ENCODE measurements at regions not wholly inside any gene's neighbourhood (a gene's known extent, or its start where the extent isn't known, plus 50 kb on each side); places are given as distances from the start of the nearest gene placed in this dataset.
"Not testable (repeated sequence)": the region's sequence is repeated elsewhere in the genome, so short reads cannot be mapped to it uniquely, and the experiment has no call there.

GRCh38 chr3:144023543-144023942 lies 51.9 kb downstream of the DIPK2A start:
- ATAC-seq; H3K9me3 ChIP-seq; H3K36me3 ChIP-seq (ENCODE audit: insufficient read depth in 1 of 2, low read depth in 1 of 2); intact Hi-C loops (cut with DNase I); H3K27ac ChIP-seq; H3K27me3 ChIP-seq (ENCODE audit: insufficient read depth in 3 of 3, low read length in 2 of 3); H3K4me3 ChIP-seq; H3K4me1 ChIP-seq; DNase-seq: not testable (repeated sequence)
- WGBS, 3 donors = 90 to 96% (median 95%) methylated on average over 11 of the region's 11 CpGs

GRCh38 chr3:144028798-144029411 lies 57.3 kb downstream of the DIPK2A start:
- no peaks in the 10 kb centered on the region for H3K9me3 ChIP-seq
- no peak for TF ChIP-seq CTCF (IDR thresholded peaks at IDR 0.05)
- H3K4me3 ChIP-seq = no peak overlapping the region
- DNase-seq (no peak), ATAC-seq (no peak)
- H3K27ac ChIP-seq = no peak overlapping the region
- H3K4me1 ChIP-seq = peaks cover 8% of the 10 kb centered on the region
- WGBS, 3 donors = 82 to 91% (median 85%) methylated on average over 4 of the region's 4 CpGs
- H3K36me3 ChIP-seq (ENCODE audit: insufficient read depth in 1 of 2, low read depth in 1 of 2) = no peaks in the 10 kb centered on the region
- no peaks in the 10 kb centered on the region for H3K27me3 ChIP-seq (ENCODE audit: insufficient read depth in 3 of 3, low read length in 2 of 3)
- intact Hi-C loops (cut with DNase I) = no loop called here

GRCh38 chr3:144029769-144030168 lies 58.1 kb downstream of the DIPK2A start:
- no peak overlapping the region for H3K27ac ChIP-seq
- no peaks in the 10 kb centered on the region for H3K9me3 ChIP-seq
- H3K4me1 ChIP-seq = peaks cover 8% of the 10 kb centered on the region
- no peak overlapping the region for H3K4me3 ChIP-seq
- 94 to 98% (median 96%) methylated on average over 2 of the region's 2 CpGs for WGBS, 3 donors
- H3K36me3 ChIP-seq (ENCODE audit: insufficient read depth in 1 of 2, low read depth in 1 of 2) = no peaks in the 10 kb centered on the region
- no peaks in the 10 kb centered on the region for H3K27me3 ChIP-seq (ENCODE audit: insufficient read depth in 3 of 3, low read length in 2 of 3)
- DNase-seq (no peak), ATAC-seq (no peak)
- no peak for TF ChIP-seq CTCF (IDR thresholded peaks at IDR 0.05)
- intact Hi-C loops (cut with DNase I) = no loop called here

GRCh38 chr3:144031938-144032337 lies 60.3 kb downstream of the DIPK2A start:
- WGBS, 3 donors = 20 to 28% (median 24%) methylated on average over 5 of the region's 5 CpGs
- Histone ChIP-seq H3K4me3 (no peak overlapping the region), H3K36me3 (ENCODE audit: insufficient read depth in 1 of 2, low read depth in 1 of 2) (no peaks in the 10 kb centered on the region), H3K4me1 (peaks cover 8% of the 10 kb centered on the region), H3K27ac (no peak overlapping the region), H3K9me3 (no peaks in the 10 kb centered on the region), H3K27me3 (ENCODE audit: insufficient read depth in 3 of 3, low read length in 2 of 3) (no peaks in the 10 kb centered on the region)
- intact Hi-C loops (cut with DNase I) = no loop called here
- no peak for TF ChIP-seq CTCF (IDR thresholded peaks at IDR 0.05)
- peak; percentile 67 to 88 (median 84) for ATAC-seq
- DNase-seq = peak; percentile 66 to 72

- intact Hi-C loops (cut with DNase I) = no loop called here
- H3K27me3 ChIP-seq (ENCODE audit: insufficient read depth in 3 of 3, low read length in 2 of 3) = no peaks in the 10 kb centered on the region
- no peak for TF ChIP-seq CTCF (IDR thresholded peaks at IDR 0.05)
- WGBS, 3 donors = 49 to 70% (median 56%) methylated on average over 5 of the region's 5 CpGs
- no peaks in the 10 kb centered on the region for H3K9me3 ChIP-seq
- no peak overlapping the region for H3K27ac ChIP-seq
- DNase-seq (no peak), ATAC-seq (no peak)
- no peaks in the 10 kb centered on the region for H3K36me3 ChIP-seq (ENCODE audit: insufficient read depth in 1 of 2, low read depth in 1 of 2)
- H3K4me3 ChIP-seq = no peak overlapping the region
- peaks cover 8% of the 10 kb centered on the region for H3K4me1 ChIP-seq
Observed at GRCh38 chr3:144032531-144033239, 61.1 kb downstream of the DIPK2A start.
